GM21576 (cell line): ENCODE measurements at regions not wholly inside any gene's neighbourhood (a gene's known extent, or its start where the extent isn't known, plus 50 kb on each side); places are given as distances from the start of the nearest gene placed in this dataset.

Experiments used
- ATAC-seq: cut with Tn5 transposase; IDR thresholded peaks from one replicate; pipeline ENCODE4 v1.9.1; 2021; ENCODE audit warnings: mild to moderate bottlenecking, moderate library complexity; ENCODE audit not compliant: unreplicated experiment

DNA sequence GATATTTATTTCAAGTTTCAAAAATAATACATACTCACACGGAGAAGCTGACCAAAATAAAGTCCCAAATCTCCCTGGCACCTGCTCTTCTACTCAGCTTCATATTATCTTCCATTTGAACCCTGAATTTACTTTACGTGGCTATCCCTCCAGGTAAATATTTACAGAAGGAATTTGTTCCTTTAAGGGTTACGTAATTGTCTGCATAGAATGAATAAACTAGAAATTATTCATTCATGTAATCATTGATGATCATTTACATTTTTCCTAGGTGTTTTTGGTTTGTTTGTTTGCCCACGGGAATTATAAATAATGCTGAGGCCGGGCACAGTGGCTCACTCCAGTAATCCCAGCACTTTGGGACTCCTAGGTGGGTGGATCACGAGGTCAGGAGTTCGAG lies 251.2 kb downstream of the PLK2 start:
- no peak for ATAC-seq

DNA sequence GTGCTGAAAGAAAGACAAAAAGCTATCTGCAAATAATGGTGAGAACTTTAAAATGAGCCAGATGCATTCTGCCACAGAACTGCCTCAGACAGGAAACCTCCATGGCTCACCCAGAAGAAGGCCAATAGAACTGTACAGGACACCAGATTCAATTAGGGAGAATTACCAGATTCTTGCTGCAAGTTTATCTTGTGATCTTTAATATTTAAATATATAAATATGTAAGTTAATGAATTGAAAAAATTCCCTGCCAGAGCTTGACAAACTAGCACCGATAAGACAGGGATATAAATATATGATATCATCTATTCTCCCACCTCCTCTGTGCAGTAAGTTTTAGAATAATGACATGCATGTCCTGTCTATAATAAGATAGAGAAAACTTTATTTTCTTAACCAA lies 252.8 kb downstream of the PLK2 start:
- ATAC-seq = no peak

DNA sequence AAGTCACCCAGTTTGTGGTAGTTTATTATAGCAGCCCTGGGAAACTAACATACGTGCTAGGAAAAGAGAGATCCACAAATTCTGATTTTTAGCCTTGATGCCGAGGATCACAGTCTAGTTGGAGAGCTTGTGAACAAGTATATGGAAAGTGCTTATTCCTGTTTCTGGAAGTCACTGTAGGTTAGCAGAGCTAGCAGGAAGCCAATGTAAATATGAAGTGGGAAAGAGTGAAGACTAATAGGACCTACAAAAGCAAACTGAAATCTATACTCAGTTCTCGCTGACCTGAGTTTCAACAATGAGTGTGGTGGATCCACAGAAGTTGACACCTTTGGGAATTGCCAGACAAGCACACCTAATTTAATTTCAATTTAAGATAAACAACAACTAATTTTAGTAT lies 254.9 kb downstream of the PLK2 start:
- no peak for ATAC-seq

DNA sequence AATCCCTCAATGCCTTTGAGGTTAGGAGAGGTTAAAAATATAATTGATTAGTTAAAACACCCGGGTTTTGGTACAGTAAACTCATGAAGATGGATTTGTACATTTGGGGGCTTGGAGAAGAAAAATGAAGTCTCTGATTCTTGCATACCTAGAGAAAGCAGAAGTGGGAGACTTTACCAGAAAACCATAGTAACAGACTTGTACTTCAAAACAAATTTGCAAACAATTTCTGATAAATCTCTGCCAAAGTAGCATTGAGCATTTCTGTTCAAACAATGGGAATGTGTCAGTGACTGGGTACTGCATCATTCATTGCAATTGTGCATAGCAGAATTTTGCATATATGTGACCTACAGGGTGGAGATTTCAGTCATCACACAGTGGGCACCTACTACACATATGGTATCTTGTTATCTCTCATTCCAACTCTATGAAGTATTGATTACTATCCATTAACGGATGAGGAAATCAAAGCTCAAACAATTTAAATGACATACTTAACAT lies 256.9 kb downstream of the PLK2 start:
- no peak for ATAC-seq

DNA sequence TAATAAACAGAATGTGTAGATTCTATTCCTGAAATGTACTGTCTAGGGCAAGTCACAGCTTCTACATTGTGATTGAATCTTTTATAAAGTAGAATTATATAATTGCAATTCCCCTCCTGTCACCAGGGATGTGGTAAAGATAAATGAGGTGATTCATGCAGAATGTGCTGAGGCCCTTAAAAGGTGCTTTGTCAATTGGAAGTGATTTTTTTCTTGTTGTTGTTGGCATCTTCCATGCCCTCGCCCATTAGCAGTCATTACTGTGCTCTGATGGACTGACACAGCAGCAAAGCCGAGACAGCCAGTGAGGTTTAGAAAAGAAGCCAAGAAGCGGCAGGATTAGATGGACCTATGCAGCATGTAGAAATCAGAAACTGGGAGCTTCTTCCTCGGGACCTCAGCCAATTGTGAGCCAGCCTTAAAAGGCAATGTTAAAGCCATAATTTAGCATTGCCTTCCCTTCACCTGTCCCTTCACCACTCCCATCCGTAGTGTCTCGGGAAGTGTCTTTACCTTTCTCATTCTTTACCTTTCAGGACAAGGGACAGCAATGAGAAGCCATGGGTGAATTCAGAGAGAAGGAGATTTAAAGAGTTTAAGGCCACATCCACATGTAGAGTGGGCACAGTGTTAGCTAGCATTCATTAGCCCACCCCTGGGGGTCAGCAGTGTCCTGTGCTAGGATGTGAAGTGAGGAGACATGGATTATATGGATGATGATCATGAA lies 257.8 kb downstream of the PLK2 start:
- no peak for ATAC-seq

DNA sequence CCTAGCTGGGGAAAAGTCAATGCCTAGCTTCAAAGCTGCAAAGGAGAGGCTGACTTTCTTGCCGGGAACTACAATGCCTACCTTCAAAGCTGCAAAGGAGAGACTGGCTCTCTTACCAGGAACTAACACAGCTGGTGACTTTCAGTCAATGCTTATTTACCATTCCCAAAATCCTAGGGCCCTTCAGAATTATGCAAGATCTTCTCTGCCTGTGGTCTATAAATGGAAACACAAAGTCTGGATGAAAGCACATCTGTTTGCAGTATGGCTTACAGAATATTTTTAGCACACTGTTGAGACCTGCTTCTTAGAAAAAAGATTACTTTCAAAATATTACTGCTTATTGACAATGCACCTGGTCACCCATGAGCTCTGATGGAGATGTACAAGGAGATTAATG lies 259.4 kb downstream of the PLK2 start:
- no peak for ATAC-seq

DNA sequence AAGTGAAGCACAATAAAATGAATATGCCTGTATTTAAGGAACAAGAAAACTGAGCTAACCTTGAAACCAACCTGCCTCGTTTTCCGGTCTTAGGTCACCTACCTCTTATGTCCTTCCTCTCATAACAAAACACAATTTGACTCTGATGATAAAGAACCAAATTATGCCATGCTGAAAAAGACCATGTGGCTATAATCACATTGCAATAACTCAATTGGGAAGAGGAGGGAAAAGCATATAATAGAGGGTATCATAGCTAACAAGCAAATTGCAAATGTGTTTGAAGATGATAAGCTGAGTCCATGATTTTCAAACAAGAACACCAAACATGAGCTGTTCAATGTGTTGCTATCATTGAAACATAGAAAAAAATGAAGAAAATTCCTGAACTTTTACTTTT lies 260.8 kb downstream of the PLK2 start:
- no peak for ATAC-seq

DNA sequence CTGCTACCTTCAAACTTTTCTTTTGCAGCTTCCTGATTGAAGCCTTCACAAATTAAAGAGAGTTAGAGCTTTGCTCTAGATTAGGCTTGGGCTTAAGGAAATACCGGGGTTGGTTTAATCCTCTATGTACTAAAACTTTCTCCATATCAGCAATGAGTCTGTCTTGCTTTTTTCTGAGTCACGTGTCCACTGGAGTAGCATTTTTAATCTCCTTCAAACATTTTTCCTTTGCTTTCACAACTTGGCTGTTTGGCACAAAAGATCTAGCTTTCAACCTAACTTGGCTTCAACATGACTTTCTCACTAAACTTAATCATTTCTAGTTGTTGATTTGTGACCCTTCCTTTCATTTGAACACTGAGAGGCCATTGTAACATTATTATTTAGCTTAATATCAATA lies 261.6 kb downstream of the PLK2 start:
- no peak for ATAC-seq

DNA sequence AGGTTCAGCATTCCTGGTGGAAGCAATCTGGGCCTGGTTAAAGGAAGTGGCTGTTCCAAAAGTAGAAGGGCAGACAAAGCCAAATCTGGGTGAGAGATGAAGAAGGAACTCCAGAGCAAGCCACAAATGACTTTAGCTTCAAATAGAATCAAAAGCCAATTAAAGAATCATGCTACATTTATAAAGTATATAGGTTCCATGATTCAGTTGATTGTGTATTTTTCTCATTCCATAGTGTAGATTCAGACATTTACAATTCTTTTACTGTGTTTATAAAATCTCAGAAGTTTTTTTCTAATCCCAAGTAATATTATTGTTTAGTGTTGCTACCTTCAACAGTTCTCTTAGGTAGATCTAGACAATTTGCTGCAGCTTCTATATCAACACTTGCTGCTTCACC lies 262.0 kb downstream of the PLK2 start:
- ATAC-seq = no peak

DNA sequence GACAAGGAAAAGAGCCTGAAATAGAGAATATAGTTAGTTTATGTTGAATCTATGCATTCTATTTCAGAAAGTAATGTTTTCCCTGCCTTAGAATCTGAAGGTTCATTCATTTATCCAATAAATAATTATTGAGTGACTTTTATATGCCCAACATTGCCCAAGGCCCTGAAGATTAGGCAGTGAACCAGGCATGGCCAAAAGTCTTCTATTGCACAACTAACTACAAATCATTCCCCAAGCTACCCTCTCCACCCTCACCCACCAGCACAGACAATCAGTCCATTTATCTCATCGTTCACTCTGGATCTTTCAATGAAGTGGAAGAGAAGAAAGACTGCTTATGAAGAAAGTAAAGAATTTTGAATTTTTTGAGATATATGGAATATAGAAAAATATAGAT lies 268.4 kb downstream of the PLK2 start:
- no peak for ATAC-seq

DNA sequence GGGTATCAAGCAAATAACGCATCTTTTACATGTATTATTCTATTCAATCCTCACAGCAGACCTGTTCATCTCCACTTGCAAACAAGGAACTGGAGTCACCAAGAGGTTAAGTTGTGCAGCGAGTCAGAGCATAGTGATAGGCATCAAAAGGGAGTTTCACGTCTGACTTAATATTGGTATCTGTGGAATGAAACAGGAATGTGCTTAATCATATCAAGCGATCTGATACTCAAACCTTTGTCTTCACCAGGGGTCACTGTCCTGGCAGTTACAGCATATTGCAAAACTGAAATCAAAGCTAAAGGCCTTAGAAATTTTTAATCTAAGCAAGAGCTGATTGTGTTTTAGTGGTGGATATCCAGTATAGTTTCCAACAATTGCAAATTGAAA lies 271.6 kb downstream of the PLK2 start:
- no peak for ATAC-seq

DNA sequence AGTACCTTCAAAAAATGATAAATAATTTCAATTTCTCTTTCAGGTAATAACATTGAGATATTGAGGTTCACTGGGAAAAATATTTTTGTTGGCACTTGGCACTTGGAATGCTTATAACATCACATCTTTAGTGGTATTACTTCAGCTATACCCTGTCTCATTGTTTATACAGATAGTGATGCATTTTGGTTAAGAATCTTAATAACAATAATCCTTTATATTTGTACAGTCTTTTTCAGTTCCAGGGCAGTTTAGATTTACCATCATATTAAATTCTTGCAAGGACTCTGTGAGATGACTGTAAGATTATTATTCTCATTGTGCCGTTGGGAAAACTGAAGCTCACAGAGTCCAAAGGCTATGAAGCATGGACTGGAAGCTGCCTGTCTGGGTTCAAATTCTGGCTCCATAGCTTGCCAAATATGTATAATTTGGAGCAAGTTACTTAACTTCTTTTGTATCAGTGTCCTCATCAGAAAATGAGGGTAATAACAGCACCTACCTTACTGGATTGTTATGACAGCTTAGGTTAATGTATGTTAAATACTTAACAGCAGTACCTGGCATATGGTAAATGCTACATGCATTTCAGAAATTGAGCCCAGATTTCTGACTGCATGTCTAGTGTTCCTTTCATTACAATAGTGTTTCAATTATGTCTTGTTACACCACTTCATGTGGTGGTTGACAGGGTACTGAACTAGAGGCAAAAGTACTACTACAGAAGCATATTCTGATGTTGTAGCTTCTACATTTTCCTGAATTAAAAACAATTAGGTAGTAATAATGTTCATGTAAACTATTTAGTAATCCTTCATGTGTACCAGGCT lies 272.2 kb downstream of the PLK2 start:
- ATAC-seq = no peak

DNA sequence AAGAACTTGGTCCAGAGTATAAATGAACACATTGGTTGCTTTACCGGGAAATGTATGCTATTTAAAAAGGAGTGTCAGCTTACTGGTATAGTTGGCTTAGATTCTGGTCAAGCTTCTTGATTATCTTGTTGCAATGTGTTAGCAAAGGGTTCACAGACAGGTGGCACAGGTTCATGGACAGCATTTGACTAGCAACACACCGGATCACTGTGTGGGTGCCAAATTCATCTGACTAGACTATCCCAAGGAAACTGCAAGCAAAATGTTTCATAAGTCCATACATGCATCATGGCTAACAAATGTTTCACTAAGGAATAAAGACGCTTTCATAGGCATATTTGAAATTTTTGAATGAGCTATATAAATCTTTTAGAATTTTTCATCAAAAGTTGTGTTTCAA lies 274.1 kb downstream of the PLK2 start:
- no peak for ATAC-seq

DNA sequence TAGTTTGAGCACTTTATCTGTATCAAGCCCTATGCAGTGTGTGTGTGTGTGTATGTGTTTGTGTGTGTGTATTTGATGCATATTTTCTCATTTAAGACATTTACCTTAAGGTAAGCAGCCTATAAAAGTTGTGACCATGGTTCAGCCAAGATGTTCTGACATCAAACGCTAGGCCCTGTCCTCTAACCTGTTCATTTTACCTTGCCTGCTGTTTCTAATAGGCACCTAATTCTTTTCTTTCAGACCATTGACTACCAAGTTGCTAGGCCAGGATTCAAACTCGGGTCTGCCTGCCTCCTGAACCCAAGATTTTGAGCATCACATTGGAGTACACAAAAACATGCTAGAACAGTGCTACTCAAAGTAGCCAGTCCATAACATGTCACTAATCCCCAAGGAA lies 274.5 kb downstream of the PLK2 start:
- no peak for ATAC-seq

DNA sequence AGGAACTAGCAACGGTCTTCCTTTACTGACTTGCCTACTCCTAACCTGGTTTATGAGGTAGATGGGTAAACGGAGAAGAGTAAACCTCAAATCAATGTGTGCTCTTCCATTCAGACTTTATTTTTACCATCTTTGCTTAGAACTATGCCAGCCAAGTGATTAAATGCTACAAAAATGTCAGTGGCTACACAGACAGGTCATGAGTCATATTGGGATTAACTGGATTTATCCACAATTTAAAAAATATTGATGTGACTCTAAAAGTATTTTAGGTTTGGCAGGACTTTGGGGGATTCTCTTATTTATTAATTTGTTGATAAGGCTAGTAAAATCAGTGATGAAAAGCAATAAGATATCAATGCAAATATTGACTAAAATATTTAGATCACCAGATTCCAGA lies 275.0 kb downstream of the PLK2 start:
- ATAC-seq = no peak

DNA sequence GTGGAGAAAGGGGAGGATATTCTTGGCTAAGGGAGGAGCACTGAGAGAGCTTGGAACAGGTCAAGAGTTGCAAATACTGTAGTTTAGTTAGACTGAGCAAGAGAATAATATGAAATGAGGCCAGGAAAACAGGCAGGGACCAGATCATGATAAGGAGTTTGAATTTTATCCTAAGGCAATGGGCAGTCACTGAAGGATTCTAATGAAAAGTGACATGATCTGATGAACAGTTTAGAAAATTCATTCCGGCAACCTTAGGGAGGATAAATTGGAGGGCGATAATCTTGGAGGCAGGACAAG lies 276.1 kb downstream of the PLK2 start:
- no peak for ATAC-seq

DNA sequence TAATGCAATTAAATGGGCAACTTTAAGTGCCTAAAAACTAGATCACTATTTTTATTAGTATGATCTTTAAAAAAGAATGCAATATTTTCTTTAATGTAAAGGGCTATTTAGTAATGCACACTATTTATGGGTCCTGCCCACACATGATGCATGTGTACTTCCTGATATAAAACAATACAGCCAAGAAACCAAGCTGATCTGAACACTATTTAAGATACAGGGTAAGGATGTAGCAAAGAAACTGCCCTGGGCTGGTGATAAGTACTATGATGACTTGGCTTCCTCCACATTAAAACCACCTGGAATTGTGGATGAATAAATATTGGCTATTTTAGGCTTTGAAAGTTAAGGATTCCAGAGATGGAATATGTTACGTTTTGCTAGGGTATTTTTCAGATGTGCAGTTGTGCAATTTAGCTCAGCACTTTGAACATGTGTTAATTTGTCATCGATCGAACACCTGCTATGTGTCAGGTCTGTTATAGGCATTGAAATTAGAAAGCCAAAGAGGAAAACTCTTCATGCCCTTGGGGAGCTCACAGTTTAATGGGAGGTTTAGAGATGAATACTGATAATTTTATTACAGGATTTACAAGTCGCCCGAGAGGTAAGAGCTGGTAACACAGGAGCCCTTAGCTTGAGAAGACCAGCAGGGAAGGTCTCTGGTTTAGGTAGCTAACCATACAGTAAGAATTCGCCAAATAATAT lies 276.7 kb downstream of the PLK2 start:
- no peak for ATAC-seq

DNA sequence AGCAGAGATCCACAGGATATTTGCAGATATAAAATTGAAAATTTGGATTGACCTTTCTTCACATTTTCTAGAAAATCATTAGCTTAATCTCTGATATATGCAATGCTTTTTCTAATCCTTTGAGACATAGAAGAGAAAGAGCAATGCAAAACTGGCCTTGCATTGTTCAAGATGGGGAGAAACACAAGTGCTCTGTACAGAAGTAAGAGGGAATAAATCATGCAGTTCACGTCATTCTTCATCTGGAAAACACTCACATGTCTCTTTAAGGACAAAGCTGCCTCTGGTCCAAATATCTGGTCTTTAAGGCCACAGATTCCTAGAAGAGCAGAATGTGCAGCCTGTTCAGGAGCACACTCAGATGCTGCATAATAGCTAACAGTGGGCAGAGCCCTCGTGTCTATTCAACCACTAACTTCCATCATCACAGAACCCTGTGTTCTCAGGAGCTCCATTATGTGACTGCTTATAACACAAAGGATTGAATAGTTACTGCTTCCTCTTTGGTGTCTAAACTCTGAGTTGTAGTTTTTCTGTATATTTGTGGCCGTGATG lies 277.5 kb downstream of the PLK2 start:
- ATAC-seq = no peak

DNA sequence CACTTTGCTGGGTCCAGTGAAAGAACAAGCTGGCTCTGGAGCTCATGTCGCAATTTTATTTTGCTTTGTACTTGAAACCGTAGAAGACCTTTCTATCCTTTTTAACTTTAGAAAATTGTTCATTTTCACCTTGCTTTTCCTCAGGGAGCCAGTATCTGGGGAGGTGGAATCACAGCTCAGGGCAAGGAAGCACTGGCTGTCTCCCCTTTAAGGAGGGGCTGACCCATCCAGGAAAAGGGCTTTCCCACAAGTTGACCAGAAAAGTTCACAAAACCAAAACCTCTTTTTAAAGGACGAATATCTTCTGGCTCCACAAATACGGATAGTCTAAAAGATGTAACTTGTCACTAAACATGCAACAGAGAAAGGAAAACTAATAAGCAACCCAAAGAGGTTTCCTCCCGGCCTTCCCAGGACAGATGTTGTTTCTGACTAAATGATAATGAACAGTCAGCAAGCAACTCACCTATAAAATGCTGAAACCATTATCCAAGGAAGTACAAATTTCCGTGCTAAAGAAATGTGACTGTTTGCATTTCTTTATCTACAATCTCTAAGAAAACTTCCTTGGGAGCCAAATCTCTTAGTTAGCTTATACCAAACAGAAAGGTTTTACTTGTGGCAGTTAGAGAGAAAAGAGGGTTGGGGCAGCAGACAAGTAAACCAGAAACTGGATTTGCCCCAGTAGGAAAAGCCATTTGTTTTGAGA lies 278.2 kb downstream of the PLK2 start:
- no peak for ATAC-seq

DNA sequence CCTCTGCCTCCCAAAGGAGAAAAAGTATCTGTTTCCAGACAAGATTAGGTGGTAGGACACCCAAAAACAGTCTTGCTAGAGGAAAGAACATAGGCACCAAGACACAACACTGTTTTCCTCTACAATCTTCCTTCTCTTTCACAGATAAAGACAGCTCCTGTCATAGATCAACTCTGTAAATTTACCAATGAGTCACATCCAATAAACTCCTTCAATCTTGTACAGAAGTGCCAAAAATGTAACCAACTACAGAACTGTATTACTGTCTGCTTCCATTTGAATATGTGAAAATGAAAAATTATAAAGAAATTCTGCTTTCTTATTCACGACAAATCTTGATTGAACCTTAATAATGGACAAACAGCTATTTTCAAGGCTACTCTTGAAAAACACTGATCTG lies 286.9 kb downstream of the PLK2 start:
- no peak for ATAC-seq

DNA sequence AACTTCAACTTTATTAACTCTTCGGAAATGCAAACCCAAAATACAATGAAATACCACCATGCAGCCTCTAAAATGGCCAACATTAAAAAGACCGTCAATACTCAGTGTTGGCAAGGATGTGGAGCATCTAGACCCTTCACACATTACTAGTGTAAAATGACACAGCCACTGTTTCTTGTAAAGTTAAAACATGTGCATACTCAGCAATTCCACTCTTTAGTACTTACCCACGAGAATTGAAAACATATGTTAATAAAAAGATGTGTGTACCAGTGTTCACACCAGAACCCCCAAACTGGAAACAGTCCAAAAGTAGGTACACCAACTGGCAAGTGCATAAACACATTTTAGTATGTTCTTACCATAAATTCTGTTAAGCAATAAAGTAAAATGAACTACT lies 294.7 kb downstream of the PLK2 start:
- no peak for ATAC-seq
